GM23248 (cell line): ENCODE measurements at regions not wholly inside any gene's neighbourhood (a gene's known extent, or its start where the extent isn't known, plus 50 kb on each side); places are given as distances from the start of the nearest gene placed in this dataset.

Experiments
- DNase-seq: peaks from one replicate; pipeline ENCODE4 v3.0.0-alpha.2; 2015
- H2AFZ ChIP-seq: fragments of 200-600 bp; sonication (generic); 2 replicates; pipeline ENCODE4 v1.6.1; 2016; ENCODE audit warnings: antibody characterized with exemption
- H3F3A ChIP-seq: fragments of 200-600 bp; sonication (generic); 2 replicates; pipeline ENCODE4 v1.6.1; 2016; ENCODE audit warnings: mild to moderate bottlenecking, antibody characterized with exemption, mixed run types; ENCODE audit not compliant: insufficient read depth
- H3K27ac ChIP-seq: fragments of 200-600 bp; sonication (generic); 2 replicates; pipeline ENCODE4 v1.5.1; 2016; ENCODE audit warnings: mild to moderate bottlenecking
- H3K27me3 ChIP-seq: fragments of 200-600 bp; sonication (generic); replicated peaks from 2 replicates; pipeline ENCODE4 v1.6.1; 2016; ENCODE audit warnings: mild to moderate bottlenecking; ENCODE audit not compliant: insufficient read depth
- H3K36me3 ChIP-seq: fragments of 200-600 bp; sonication (generic); 2 replicates; pipeline ENCODE4 v1.6.1; 2016; ENCODE audit warnings: low read depth, mild to moderate bottlenecking
- H3K4me1 ChIP-seq: fragments of 200-600 bp; sonication (generic); 2 replicates; pipeline ENCODE4 v1.6.1; 2016; ENCODE audit warnings: mild to moderate bottlenecking; ENCODE audit not compliant: insufficient read depth
- H3K4me2 ChIP-seq: fragments of 200-600 bp; sonication (generic); one replicate; pipeline ENCODE4 v1.6.1; 2016; ENCODE audit warnings: mild to moderate bottlenecking; ENCODE audit not compliant: unreplicated experiment
- H3K4me3 ChIP-seq: fragments of 200-600 bp; sonication (generic); 2 replicates; pipeline ENCODE4 v1.5.1; 2016; ENCODE audit warnings: mild to moderate bottlenecking
- H3K79me2 ChIP-seq: fragments of 200-600 bp; sonication (generic); 2 replicates; pipeline ENCODE4 v1.6.1; 2016; ENCODE audit warnings: mild to moderate bottlenecking; ENCODE audit not compliant: insufficient read depth
- H3K9ac ChIP-seq: fragments of 200-600 bp; sonication (generic); 2 replicates; pipeline ENCODE4 v1.6.1; 2016; ENCODE audit warnings: mild to moderate bottlenecking
- H3K9me2 ChIP-seq: fragments of 200-600 bp; sonication (generic); 2 replicates; pipeline ENCODE4 v1.6.1; 2016; ENCODE audit warnings: mixed run types, mild to moderate bottlenecking, moderate library complexity; ENCODE audit not compliant: insufficient read depth
- H3K9me3 ChIP-seq: fragments of 200-600 bp; sonication (generic); one replicate; pipeline ENCODE4 v1.6.1; 2017; ENCODE audit warnings: low read depth
- H4K20me1 ChIP-seq: fragments of 200-600 bp; sonication (generic); 2 replicates; pipeline ENCODE4 v1.6.0; 2016; ENCODE audit not compliant: insufficient read depth
- EZH2 ChIP-seq: fragments of 200-600 bp; sonication (generic); IDR thresholded peaks from 2 replicates; pipeline ENCODE4 v1.6.1; 2018; ENCODE audit warnings: antibody characterized with exemption, mild to moderate bottlenecking; ENCODE audit not compliant: insufficient read depth, poor library complexity, severe bottlenecking
- EZH2phosphoT487 ChIP-seq: fragments of 200-600 bp; sonication (generic); IDR thresholded peaks from 2 replicates; pipeline ENCODE4 v1.6.1; 2018; ENCODE audit warnings: antibody characterized with exemption, moderate library complexity, mild to moderate bottlenecking, low read depth; ENCODE audit not compliant: insufficient read depth
- WGBS, 2 experiments: methylation state at CpG; one replicate each; pipeline ENCODE4 v1.1.6; 2015 to 2017; ENCODE audit warnings: low lambda C conversion rate in 2 of 2, low coverage in 1 of 2; ENCODE audit errors: missing lambda C conversion rate in 2 of 2; 5-methylcytosine and 5-hydroxymethylcytosine counted together
- in situ Hi-C: fragments of 300-500 bp; cut with MboI; formaldehyde crosslinking; loops from 2 replicates; pipeline ENCODE4 v1.15.0; 2020

- in situ Hi-C loops: loop anchor here (10.0 kb wide), 1 partner anchor 89 kb away; no protein-coding TSS in a partner anchor
- H3K9ac ChIP-seq: no peak overlapping the region
- no peak for TF ChIP-seq EZH2phosphoT487
- no peak for TF ChIP-seq EZH2
- H3K27me3 ChIP-seq: no peaks in the 10 kb centered on the region; the same call in 1 of the 2 replicates
- H2AFZ ChIP-seq: no peak overlapping the region
- H3K36me3 ChIP-seq: no peaks in the 10 kb centered on the region
- no peaks in the 10 kb centered on the region for H3K79me2 ChIP-seq
- H3F3A ChIP-seq: no peaks in the 10 kb centered on the region
- no peak overlapping the region for H3K4me2 ChIP-seq
- no peaks in the 10 kb centered on the region for H3K9me2 ChIP-seq
- 44 to 48% methylated on average over 2 of the region's 2 CpGs for WGBS, 2 experiments
- H3K9me3 ChIP-seq: no peaks in the 10 kb centered on the region
- no peak for DNase-seq
- H3K4me3 ChIP-seq: no peak overlapping the region
- H4K20me1 ChIP-seq: no peaks in the 10 kb centered on the region
- H3K4me1 ChIP-seq: no peaks in the 10 kb centered on the region
- no peak overlapping the region for H3K27ac ChIP-seq
Measured at GRCh38 chr5:86875539-86875938, 257.8 kb downstream of the COX7C start.

GRCh38 chr5:86878250-86878649 lies 260.5 kb downstream of the COX7C start:
- Histone ChIP-seq H3K36me3 (no peaks in the 10 kb centered on the region), H4K20me1 (no peaks in the 10 kb centered on the region), H3K9ac (no peak overlapping the region), H3K9me3 (no peaks in the 10 kb centered on the region), H3K4me3 (no peak overlapping the region), H3K4me2 (no peak overlapping the region), H3K79me2 (no peaks in the 10 kb centered on the region), H3K9me2 (no peaks in the 10 kb centered on the region), H3F3A (no peaks in the 10 kb centered on the region), H3K27ac (no peak overlapping the region), H2AFZ (no peak overlapping the region), H3K4me1 (no peaks in the 10 kb centered on the region), H3K27me3 (no peaks in the 10 kb centered on the region; the same call in 1 of the 2 replicates)
- in situ Hi-C loops: loop anchor here (10.0 kb wide), 1 partner anchor 87 kb away; no protein-coding TSS in a partner anchor
- no peak for TF ChIP-seq EZH2phosphoT487
- TF ChIP-seq EZH2: no peak
- DNase-seq: no peak

GRCh38 chr5:86879086-86879485 lies 261.3 kb downstream of the COX7C start:
- Histone ChIP-seq H3K36me3 (no peaks in the 10 kb centered on the region), H3K9me3 (no peaks in the 10 kb centered on the region), H3F3A (no peaks in the 10 kb centered on the region), H3K4me2 (no peak overlapping the region), H2AFZ (no peak overlapping the region), H3K27me3 (no peaks in the 10 kb centered on the region; the same call in 1 of the 2 replicates), H3K9me2 (no peaks in the 10 kb centered on the region), H4K20me1 (no peaks in the 10 kb centered on the region), H3K9ac (no peak overlapping the region), H3K4me3 (no peak overlapping the region), H3K27ac (no peak overlapping the region), H3K4me1 (no peaks in the 10 kb centered on the region), H3K79me2 (no peaks in the 10 kb centered on the region)
- DNase-seq: no peak
- TF ChIP-seq EZH2 (no peak), EZH2phosphoT487 (no peak)
- in situ Hi-C loops: loop anchor here (10.0 kb wide), 1 partner anchor 86 kb away; no protein-coding TSS in a partner anchor

- H4K20me1 ChIP-seq: no peaks in the 10 kb centered on the region
- H3K4me2 ChIP-seq: no peak overlapping the region
- H3K4me3 ChIP-seq: no peak overlapping the region
- no peak for DNase-seq
- H3K9me3 ChIP-seq: no peaks in the 10 kb centered on the region
- no peaks in the 10 kb centered on the region for H3K9me2 ChIP-seq
- 63 to 72% methylated on average over 4 of the region's 4 CpGs for WGBS, 2 experiments
- H3K9ac ChIP-seq: no peak overlapping the region
- H3F3A ChIP-seq: no peaks in the 10 kb centered on the region
- no peak for TF ChIP-seq EZH2
- TF ChIP-seq EZH2phosphoT487: no peak
- H3K27me3 ChIP-seq: no peaks in the 10 kb centered on the region; the same call in 1 of the 2 replicates
- H3K27ac ChIP-seq: no peak overlapping the region
- no peaks in the 10 kb centered on the region for H3K36me3 ChIP-seq
- H2AFZ ChIP-seq: no peak overlapping the region
- no peaks in the 10 kb centered on the region for H3K4me1 ChIP-seq
- no peaks in the 10 kb centered on the region for H3K79me2 ChIP-seq
- in situ Hi-C loops: no loop called here
Measured at GRCh38 chr5:86880344-86880743, 262.6 kb downstream of the COX7C start.
